ENCODE measurements at regions not wholly inside any gene's neighbourhood (a gene's known extent, or its start where the extent isn't known, plus 50 kb on each side); places are given as distances from the start of the nearest gene placed in this dataset.

- Mint-ChIP-seq H3K4me3 (no peak overlapping the region), H3K36me3 (ENCODE audit: low read depth) (no peaks in the 10 kb centered on the region), H3K9me3 (ENCODE audit: low read depth) (no peaks in the 10 kb centered on the region), H3K27me3 (peaks cover 25% of the 10 kb centered on the region), H3K27ac (peak overlapping the region; percentile 69), H3K4me1 (peaks cover 44% of the 10 kb centered on the region)
- peak; percentile 93 for ATAC-seq
- DNase-seq = peak; percentile 5
- intact Hi-C loops (cut with DNase I, micrococcal nuclease) = loop anchor here (1.0 to 10.0 kb wide), 6 partner anchors 36 to 388 kb away; no protein-coding TSS in a partner anchor
- POLR2A ChIA-PET = no interaction called here
- CTCF ChIA-PET = interaction anchor here (0.7 kb wide), 1 partner anchor 532 kb away, joined by 3 read pairs; no protein-coding TSS in a partner anchor
Observed at GRCh38 chr1:199308349-199308846, 669.6 kb downstream of the PTPRC start.

- ATAC-seq (no peak), DNase-seq (no peak)
- H3K36me3 Mint-ChIP-seq (ENCODE audit: low read depth) = no peaks in the 10 kb centered on the region
- H3K27me3 Mint-ChIP-seq = peaks cover 18% of the 10 kb centered on the region
- ChIA-PET POLR2A (no interaction called here), CTCF (no interaction called here)
- no peak overlapping the region for H3K27ac Mint-ChIP-seq
- no peak overlapping the region for H3K4me3 Mint-ChIP-seq
- intact Hi-C loops (cut with DNase I, micrococcal nuclease) = loop anchor here in 1 of 2 experiments (5.0 kb wide), 1 partner anchor 148 kb away; no protein-coding TSS in a partner anchor
- peaks cover 38% of the 10 kb centered on the region for H3K4me1 Mint-ChIP-seq
- H3K9me3 Mint-ChIP-seq (ENCODE audit: low read depth) = no peaks in the 10 kb centered on the region
Observed at GRCh38 chr1:199310708-199311107, 671.9 kb downstream of the PTPRC start.

- ATAC-seq = no peak
- H3K27ac Mint-ChIP-seq = no peak overlapping the region
- CTCF ChIA-PET = interaction anchor here (0.6 kb wide), 1 partner anchor 909 kb away, joined by 3 read pairs; no protein-coding TSS in a partner anchor
- peaks cover 38% of the 10 kb centered on the region for H3K4me1 Mint-ChIP-seq
- peaks cover 14% of the 10 kb centered on the region for H3K27me3 Mint-ChIP-seq
- H3K9me3 Mint-ChIP-seq (ENCODE audit: low read depth) = no peaks in the 10 kb centered on the region
- POLR2A ChIA-PET = no interaction called here
- no peaks in the 10 kb centered on the region for H3K36me3 Mint-ChIP-seq (ENCODE audit: low read depth)
- no peak overlapping the region for H3K4me3 Mint-ChIP-seq
- DNase-seq = no peak
- intact Hi-C loops (cut with DNase I, micrococcal nuclease) = loop anchor here in 1 of 2 experiments (5.0 kb wide), 1 partner anchor 149 kb away; no protein-coding TSS in a partner anchor
Observed at GRCh38 chr1:199311478-199312262, 672.8 kb downstream of the PTPRC start.

GRCh38 chr1:199312626-199313025 lies 673.8 kb downstream of the PTPRC start:
- H3K27me3 Mint-ChIP-seq = peaks cover 12% of the 10 kb centered on the region
- H3K4me1 Mint-ChIP-seq = peaks cover 32% of the 10 kb centered on the region
- intact Hi-C loops (cut with DNase I, micrococcal nuclease) = loop anchor here in 1 of 2 experiments (5.0 kb wide), 1 partner anchor 150 kb away; no protein-coding TSS in a partner anchor
- no peak overlapping the region for H3K4me3 Mint-ChIP-seq
- no peaks in the 10 kb centered on the region for H3K36me3 Mint-ChIP-seq (ENCODE audit: low read depth)
- DNase-seq (no peak), ATAC-seq (no peak)
- no peak overlapping the region for H3K27ac Mint-ChIP-seq
- CTCF ChIA-PET = no interaction called here
- POLR2A ChIA-PET = no interaction called here
- no peaks in the 10 kb centered on the region for H3K9me3 Mint-ChIP-seq (ENCODE audit: low read depth)

- intact Hi-C loops (cut with DNase I, micrococcal nuclease) = loop anchor here in 1 of 2 experiments (5.0 kb wide), 1 partner anchor 151 kb away; no protein-coding TSS in a partner anchor
- DNase-seq (no peak), ATAC-seq (no peak)
- no peak overlapping the region for H3K4me3 Mint-ChIP-seq
- no peaks in the 10 kb centered on the region for H3K36me3 Mint-ChIP-seq (ENCODE audit: low read depth)
- CTCF ChIA-PET = no interaction called here
- no peak overlapping the region for H3K27ac Mint-ChIP-seq
- no peaks in the 10 kb centered on the region for H3K9me3 Mint-ChIP-seq (ENCODE audit: low read depth)
- H3K4me1 Mint-ChIP-seq = peaks cover 24% of the 10 kb centered on the region
- POLR2A ChIA-PET = no interaction called here
- H3K27me3 Mint-ChIP-seq = peaks cover 12% of the 10 kb centered on the region
Observed at GRCh38 chr1:199313444-199313843, 674.6 kb downstream of the PTPRC start.

GRCh38 chr1:199319341-199319740 lies 680.5 kb downstream of the PTPRC start:
- ChIA-PET CTCF (no interaction called here), POLR2A (no interaction called here)
- Mint-ChIP-seq H3K9me3 (ENCODE audit: low read depth) (no peaks in the 10 kb centered on the region), H3K27ac (no peak overlapping the region), H3K4me1 (no peaks in the 10 kb centered on the region), H3K4me3 (no peak overlapping the region), H3K27me3 (peaks cover 5% of the 10 kb centered on the region), H3K36me3 (ENCODE audit: low read depth) (no peaks in the 10 kb centered on the region)
- ATAC-seq = no peak
- intact Hi-C loops (cut with DNase I, micrococcal nuclease) = no loop called here
- DNase-seq = no peak

GRCh38 chr1:199322278-199322677 lies 683.4 kb downstream of the PTPRC start:
- intact Hi-C loops (cut with DNase I, micrococcal nuclease) = no loop called here
- CTCF ChIA-PET = interaction anchor here (0.6 to 1.5 kb wide), 2 partner anchors 20 to 467 kb away, joined by 3 read pairs; no protein-coding TSS in a partner anchor
- Mint-ChIP-seq H3K27ac (no peak overlapping the region), H3K4me1 (no peaks in the 10 kb centered on the region), H3K4me3 (no peak overlapping the region), H3K9me3 (ENCODE audit: low read depth) (peaks cover 3% of the 10 kb centered on the region), H3K36me3 (ENCODE audit: low read depth) (no peaks in the 10 kb centered on the region), H3K27me3 (peaks cover 5% of the 10 kb centered on the region)
- POLR2A ChIA-PET = no interaction called here
- ATAC-seq (no peak), DNase-seq (no peak)

GRCh38 chr1:199333180-199333579 lies 694.3 kb upstream of the NR5A2 start:
- H3K36me3 Mint-ChIP-seq (ENCODE audit: low read depth) = no peaks in the 10 kb centered on the region
- intact Hi-C loops (cut with DNase I, micrococcal nuclease) = no loop called here
- H3K4me3 Mint-ChIP-seq = no peak overlapping the region
- no peak overlapping the region for H3K27ac Mint-ChIP-seq
- no peak for DNase-seq
- no peak for ATAC-seq
- ChIA-PET CTCF (no interaction called here), POLR2A (no interaction called here)
- no peaks in the 10 kb centered on the region for H3K9me3 Mint-ChIP-seq (ENCODE audit: low read depth)
- H3K4me1 Mint-ChIP-seq = no peaks in the 10 kb centered on the region
- peaks cover 4% of the 10 kb centered on the region for H3K27me3 Mint-ChIP-seq

GRCh38 chr1:199335496-199335895 lies 692.0 kb upstream of the NR5A2 start:
- no peaks in the 10 kb centered on the region for H3K4me1 Mint-ChIP-seq
- H3K4me3 Mint-ChIP-seq = no peak overlapping the region
- no peaks in the 10 kb centered on the region for H3K36me3 Mint-ChIP-seq (ENCODE audit: low read depth)
- peaks cover 11% of the 10 kb centered on the region for H3K27me3 Mint-ChIP-seq
- DNase-seq (no peak), ATAC-seq (no peak)
- no peak overlapping the region for H3K27ac Mint-ChIP-seq
- ChIA-PET CTCF (interaction anchor here (0.6 kb wide), 1 partner anchor 489 kb away, joined by 4 read pairs; no protein-coding TSS in a partner anchor), POLR2A (no interaction called here)
- no peaks in the 10 kb centered on the region for H3K9me3 Mint-ChIP-seq (ENCODE audit: low read depth)
- intact Hi-C loops (cut with DNase I, micrococcal nuclease) = no loop called here

GRCh38 chr1:199336745-199337640 lies 690.5 kb upstream of the NR5A2 start:
- Mint-ChIP-seq H3K27ac (no peak overlapping the region), H3K36me3 (ENCODE audit: low read depth) (no peaks in the 10 kb centered on the region), H3K4me1 (no peaks in the 10 kb centered on the region), H3K27me3 (peaks cover 14% of the 10 kb centered on the region), H3K4me3 (no peak overlapping the region), H3K9me3 (ENCODE audit: low read depth) (no peaks in the 10 kb centered on the region)
- intact Hi-C loops (cut with DNase I, micrococcal nuclease) = no loop called here
- DNase-seq (peak; percentile 17), ATAC-seq (no peak)
- ChIA-PET POLR2A (no interaction called here), CTCF (interaction anchor here (0.7 kb wide), 1 partner anchor 69 kb away, joined by 3 read pairs; no protein-coding TSS in a partner anchor)

GRCh38 chr1:199338760-199339159 lies 688.8 kb upstream of the NR5A2 start:
- no peaks in the 10 kb centered on the region for H3K36me3 Mint-ChIP-seq (ENCODE audit: low read depth)
- ChIA-PET POLR2A (no interaction called here), CTCF (interaction anchor here (0.7 kb wide), 2 partner anchors 15 to 96 kb away, joined by 3 read pairs; no protein-coding TSS in a partner anchor)
- intact Hi-C loops (cut with DNase I, micrococcal nuclease) = no loop called here
- H3K9me3 Mint-ChIP-seq (ENCODE audit: low read depth) = no peaks in the 10 kb centered on the region
- H3K27ac Mint-ChIP-seq = no peak overlapping the region
- H3K4me3 Mint-ChIP-seq = no peak overlapping the region
- peaks cover 14% of the 10 kb centered on the region for H3K27me3 Mint-ChIP-seq
- ATAC-seq (no peak), DNase-seq (no peak)
- H3K4me1 Mint-ChIP-seq = no peaks in the 10 kb centered on the region
